PC-9 (cell line): ENCODE measurements at regions not wholly inside any gene's neighbourhood (a gene's known extent, or its start where the extent isn't known, plus 50 kb on each side); places are given as distances from the start of the nearest gene placed in this dataset.

Source experiments
- BruUV-seq: library from RNA; stranded (reverse); fragments of 400-500 nt; replicated peaks from 2 replicates; lab custom pipeline; 2021; lab: Mats Ljungman, UMichigan
- CTCF ChIA-PET: fragments of 300-600 bp; sonication (Branson Sonifier 250); formaldehyde crosslinking; loops from one replicate; lab custom pipeline; 2022; ENCODE audit warnings: antibody characterized with exemption; lab: Charles Lee
- POLR2A ChIA-PET: fragments of 300-600 bp; sonication (Branson Sonifier 250); formaldehyde crosslinking; loops from one replicate; lab custom pipeline; 2022; ENCODE audit warnings: antibody characterized with exemption; ENCODE audit not compliant: unreplicated experiment; lab: Charles Lee
- DNase-seq, 2 experiments: peaks; one replicate each; pipeline versions ENCODE4 v3.0.0 to v3.0.0-alpha.2; 2015 to 2022; ENCODE audit warnings: mixed read lengths in 1 of 2
- H2AFZ ChIP-seq: fragments of 200-600 bp; sonication (generic); 2 replicates; pipeline ENCODE4 v1.8.1; 2017; ENCODE audit warnings: antibody characterized with exemption
- H3F3A ChIP-seq: fragments of 200-600 bp; sonication (generic); 2 replicates; pipeline ENCODE4 v1.8.1; 2017; ENCODE audit warnings: antibody characterized with exemption, mild to moderate bottlenecking, low read depth; ENCODE audit not compliant: insufficient read depth
- H3K27ac ChIP-seq: fragments of 200-600 bp; sonication (generic); 2 replicates; pipeline ENCODE4 v1.6.1; 2016; ENCODE audit warnings: mixed run types
- H3K27me3 ChIP-seq: fragments of 200-600 bp; sonication (generic); 2 replicates; pipeline ENCODE4 v1.6.1; 2016; ENCODE audit warnings: low read depth, mixed run types; ENCODE audit not compliant: insufficient read depth
- H3K36me3 ChIP-seq: fragments of 200-600 bp; sonication (generic); 2 replicates; pipeline ENCODE4 v1.6.1; 2016; ENCODE audit warnings: low read depth, mixed run types
- H3K4me1 ChIP-seq: fragments of 200-600 bp; sonication (generic); replicated peaks from 2 replicates; pipeline ENCODE4 v1.6.1; 2016; ENCODE audit warnings: mixed run types; ENCODE audit not compliant: insufficient read depth
- H3K4me2 ChIP-seq: fragments of 200-600 bp; sonication (generic); 2 replicates; pipeline ENCODE4 v1.6.1; 2017; ENCODE audit warnings: mixed run types
- H3K4me3 ChIP-seq: fragments of 200-600 bp; sonication (generic); 2 replicates; pipeline ENCODE4 v1.6.1; 2016; ENCODE audit warnings: mixed run types
- H3K79me2 ChIP-seq: fragments of 200-600 bp; sonication (generic); 2 replicates; pipeline ENCODE4 v1.6.1; 2017; ENCODE audit warnings: low read depth, mixed run types
- H3K9me2 ChIP-seq: fragments of 200-600 bp; sonication (generic); 2 replicates; pipeline ENCODE4 v1.8.1; 2017; ENCODE audit warnings: mild to moderate bottlenecking; ENCODE audit not compliant: insufficient read depth
- H3K9me3 ChIP-seq: fragments of 200-600 bp; sonication (generic); 2 replicates; pipeline ENCODE4 v1.8.1; 2016; ENCODE audit warnings: low read depth; ENCODE audit not compliant: insufficient read depth
- H4K20me1 ChIP-seq: fragments of 200-600 bp; sonication (generic); 2 replicates; pipeline ENCODE4 v1.8.1; 2017; ENCODE audit not compliant: insufficient read depth
- CTCF ChIP-seq: fragments of 200-600 bp; sonication (generic); conservative IDR thresholded peaks from 2 replicates; pipeline ENCODE4 v1.6.1; 2017; ENCODE audit warnings: mixed run types, antibody characterized with exemption, mild to moderate bottlenecking, moderate library complexity
- EZH2 ChIP-seq: fragments of 200-600 bp; sonication (generic); IDR thresholded peaks from 2 replicates; pipeline ENCODE4 v1.8.0; 2017; ENCODE audit warnings: antibody characterized with exemption, low read depth
- intact Hi-C: fragments of 100-400 bp; cut with micrococcal nuclease; formaldehyde crosslinking; loops from one replicate; pipeline ENCODE4 v1.10.0; 2022; ENCODE audit not compliant: unreplicated experiment

- Histone ChIP-seq H3K27ac (no peak overlapping the region), H3K4me1 (no peaks in the 10 kb centered on the region), H3K4me2 (no peak overlapping the region), H3F3A (no peaks in the 10 kb centered on the region), H3K9me3 (no peaks in the 10 kb centered on the region), H2AFZ (no peak overlapping the region), H4K20me1 (no peaks in the 10 kb centered on the region), H3K36me3 (no peaks in the 10 kb centered on the region), H3K9me2 (no peaks in the 10 kb centered on the region), H3K27me3 (no peaks in the 10 kb centered on the region), H3K79me2 (no peaks in the 10 kb centered on the region), H3K4me3 (no peak overlapping the region)
- POLR2A ChIA-PET = no interaction called here
- intact Hi-C loops = no loop called here
- CTCF ChIA-PET = no interaction called here
- no TSS peak for BruUV-seq
- TF ChIP-seq EZH2 (no peak), CTCF (no peak)
- no peak for DNase-seq
Measured at GRCh38 chr4:162793571-162793970, 373.1 kb downstream of the NAF1 start.

GRCh38 chr4:162793004-162793403 is 373.7 kb downstream of the NAF1 start:
- H3F3A ChIP-seq = no peaks in the 10 kb centered on the region
- no peaks in the 10 kb centered on the region for H3K4me1 ChIP-seq
- no peaks in the 10 kb centered on the region for H3K9me3 ChIP-seq
- H3K27ac ChIP-seq = no peak overlapping the region
- no peaks in the 10 kb centered on the region for H3K27me3 ChIP-seq
- no peaks in the 10 kb centered on the region for H4K20me1 ChIP-seq
- POLR2A ChIA-PET = no interaction called here
- TF ChIP-seq CTCF (no peak), EZH2 (no peak)
- DNase-seq = no peak
- no peak overlapping the region for H3K4me3 ChIP-seq
- no peaks in the 10 kb centered on the region for H3K9me2 ChIP-seq
- H2AFZ ChIP-seq = no peak overlapping the region
- no peaks in the 10 kb centered on the region for H3K79me2 ChIP-seq
- intact Hi-C loops = no loop called here
- BruUV-seq = no TSS peak
- CTCF ChIA-PET = no interaction called here
- no peak overlapping the region for H3K4me2 ChIP-seq
- no peaks in the 10 kb centered on the region for H3K36me3 ChIP-seq

GRCh38 chr4:162791226-162791625 is 375.5 kb downstream of the NAF1 start:
- no peaks in the 10 kb centered on the region for H3K27me3 ChIP-seq
- no peak overlapping the region for H3K4me2 ChIP-seq
- POLR2A ChIA-PET = no interaction called here
- no peak for DNase-seq
- no peaks in the 10 kb centered on the region for H3K9me3 ChIP-seq
- intact Hi-C loops = no loop called here
- no peak overlapping the region for H3K4me3 ChIP-seq
- H3K4me1 ChIP-seq = no peaks in the 10 kb centered on the region
- no peaks in the 10 kb centered on the region for H3K9me2 ChIP-seq
- no peaks in the 10 kb centered on the region for H3F3A ChIP-seq
- no peaks in the 10 kb centered on the region for H3K79me2 ChIP-seq
- no peak overlapping the region for H3K27ac ChIP-seq
- H4K20me1 ChIP-seq = no peaks in the 10 kb centered on the region
- no peaks in the 10 kb centered on the region for H3K36me3 ChIP-seq
- no peak for TF ChIP-seq EZH2
- no TSS peak for BruUV-seq
- H2AFZ ChIP-seq = no peak overlapping the region
- CTCF ChIA-PET = no interaction called here

- no peaks in the 10 kb centered on the region for H4K20me1 ChIP-seq
- POLR2A ChIA-PET = no interaction called here
- no peaks in the 10 kb centered on the region for H3K4me1 ChIP-seq
- H2AFZ ChIP-seq = no peak overlapping the region
- no TSS peak for BruUV-seq
- H3K36me3 ChIP-seq = no peaks in the 10 kb centered on the region
- no peak overlapping the region for H3K4me2 ChIP-seq
- H3K27ac ChIP-seq = no peak overlapping the region
- no peaks in the 10 kb centered on the region for H3K27me3 ChIP-seq
- H3K9me2 ChIP-seq = no peaks in the 10 kb centered on the region
- intact Hi-C loops = no loop called here
- no peak overlapping the region for H3K4me3 ChIP-seq
- no peak for DNase-seq
- no peaks in the 10 kb centered on the region for H3K79me2 ChIP-seq
- H3F3A ChIP-seq = no peaks in the 10 kb centered on the region
- CTCF ChIA-PET = no interaction called here
- no peaks in the 10 kb centered on the region for H3K9me3 ChIP-seq
- TF ChIP-seq CTCF (no peak), EZH2 (no peak)
Measured at GRCh38 chr4:162787120-162787519, 379.6 kb downstream of the NAF1 start.
